Cardiac muscle cell (in vitro differentiated cells and primary cell): ENCODE measurements at regions not wholly inside any gene's neighbourhood (a gene's known extent, or its start where the extent isn't known, plus 50 kb on each side); places are given as distances from the start of the nearest gene placed in this dataset.
"Not testable (repeated sequence)": the region's sequence is repeated elsewhere in the genome, so short reads cannot be mapped to it uniquely, and the experiment has no call there.

Experiments
- DNase-seq, 2 donors: peaks; one replicate each; pipeline versions ENCODE4 v3.0.0 to v3.0.0-alpha.2; 2010 to 2017; ENCODE audit warnings: low read depth in 1 of 2, low spot score in 1 of 2
- H3K27ac ChIP-seq: fragments of 200-600 bp; sonication (generic); 2 replicates; pipeline ENCODE4 v1.5.1; 2016
- H3K27me3 ChIP-seq: fragments of 200-600 bp; sonication (generic); 2 replicates; pipeline ENCODE4 v1.6.0; 2016; ENCODE audit warnings: control low read depth
- H3K36me3 ChIP-seq: fragments of 200-600 bp; sonication (generic); 2 replicates; pipeline ENCODE4 v1.5.1; 2016; ENCODE audit warnings: control low read depth
- H3K4me1 ChIP-seq: fragments of 200-600 bp; sonication (generic); 2 replicates; pipeline ENCODE4 v1.8.1; 2017; ENCODE audit warnings: low read depth, mild to moderate bottlenecking, mixed run types
- H3K4me3 ChIP-seq: fragments of 200-600 bp; sonication (generic); 2 replicates; pipeline ENCODE4 v1.5.1; 2016; ENCODE audit warnings: mild to moderate bottlenecking
- H3K9me3 ChIP-seq: fragments of 200-600 bp; sonication (generic); 2 replicates; pipeline ENCODE4 v1.5.1; 2017; ENCODE audit warnings: low read depth, mild to moderate bottlenecking, control low read depth
- TF ChIP-seq, protein P1 (sequence below): IDR thresholded peaks from 2 replicates; pipeline ENCODE4 v1.5.1; 2012; ENCODE audit warnings: low read depth, mild to moderate bottlenecking, low read length

DNA sequence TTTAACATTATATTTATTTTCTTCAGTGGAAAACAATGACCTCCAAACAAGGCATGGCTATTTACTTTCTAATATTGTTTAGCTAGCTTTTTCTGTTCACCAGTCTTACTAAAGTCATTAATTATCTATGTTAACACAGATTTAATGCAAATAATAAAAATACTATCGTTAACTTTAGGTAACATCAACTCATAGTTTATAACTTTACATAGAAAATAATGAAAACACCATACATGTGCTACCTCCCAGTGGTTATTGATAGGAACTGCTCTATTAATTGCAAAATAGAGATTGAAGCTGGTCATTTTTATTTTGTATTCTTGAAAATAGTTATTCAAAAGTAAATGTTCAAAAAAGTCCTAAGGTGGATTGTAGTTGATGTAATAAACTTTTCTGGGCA lies 78.3 kb upstream of the HCN1 start:
- DNase-seq, result peak in 1 of 2 donors; percentile 12
- no peaks in the 10 kb centered on the region for H3K27me3 ChIP-seq
- no peaks in the 10 kb centered on the region for H3K36me3 ChIP-seq
- no peak overlapping the region for H3K4me3 ChIP-seq
- H3K9me3 ChIP-seq, result no peaks in the 10 kb centered on the region
- peaks cover 22% of the 10 kb centered on the region for H3K4me1 ChIP-seq
- TF ChIP-seq, protein P1, sequence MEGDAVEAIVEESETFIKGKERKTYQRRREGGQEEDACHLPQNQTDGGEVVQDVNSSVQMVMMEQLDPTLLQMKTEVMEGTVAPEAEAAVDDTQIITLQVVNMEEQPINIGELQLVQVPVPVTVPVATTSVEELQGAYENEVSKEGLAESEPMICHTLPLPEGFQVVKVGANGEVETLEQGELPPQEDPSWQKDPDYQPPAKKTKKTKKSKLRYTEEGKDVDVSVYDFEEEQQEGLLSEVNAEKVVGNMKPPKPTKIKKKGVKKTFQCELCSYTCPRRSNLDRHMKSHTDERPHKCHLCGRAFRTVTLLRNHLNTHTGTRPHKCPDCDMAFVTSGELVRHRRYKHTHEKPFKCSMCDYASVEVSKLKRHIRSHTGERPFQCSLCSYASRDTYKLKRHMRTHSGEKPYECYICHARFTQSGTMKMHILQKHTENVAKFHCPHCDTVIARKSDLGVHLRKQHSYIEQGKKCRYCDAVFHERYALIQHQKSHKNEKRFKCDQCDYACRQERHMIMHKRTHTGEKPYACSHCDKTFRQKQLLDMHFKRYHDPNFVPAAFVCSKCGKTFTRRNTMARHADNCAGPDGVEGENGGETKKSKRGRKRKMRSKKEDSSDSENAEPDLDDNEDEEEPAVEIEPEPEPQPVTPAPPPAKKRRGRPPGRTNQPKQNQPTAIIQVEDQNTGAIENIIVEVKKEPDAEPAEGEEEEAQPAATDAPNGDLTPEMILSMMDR, result no peak
- H3K27ac ChIP-seq, result no peak overlapping the region

DNA sequence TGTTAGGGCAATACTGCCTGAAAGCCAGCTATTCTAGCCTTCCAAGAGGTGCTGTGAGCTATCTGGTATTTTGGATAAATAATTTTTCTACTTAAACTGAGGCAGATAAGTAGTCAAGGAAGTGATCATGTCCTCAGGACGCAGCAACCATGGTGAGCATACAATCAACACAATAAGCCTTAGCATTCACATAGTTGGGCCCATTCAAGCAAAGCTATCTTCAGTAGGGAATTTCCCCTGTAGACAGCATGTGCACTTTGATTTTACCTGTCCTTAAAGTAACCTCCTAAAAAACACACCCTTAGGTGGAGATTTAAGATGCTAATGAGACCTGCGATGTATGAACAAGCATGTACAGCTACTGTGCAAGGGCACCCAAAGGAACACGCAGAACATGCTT lies 76.2 kb upstream of the HCN1 start:
- TF ChIP-seq, protein P1, result no peak
- Histone ChIP-seq H3K36me3 (no peaks in the 10 kb centered on the region), H3K4me3 (no peak overlapping the region), H3K4me1 (peaks cover 19% of the 10 kb centered on the region), H3K9me3 (no peaks in the 10 kb centered on the region), H3K27me3 (no peaks in the 10 kb centered on the region), H3K27ac (no peak overlapping the region)
- no peak for DNase-seq

DNA sequence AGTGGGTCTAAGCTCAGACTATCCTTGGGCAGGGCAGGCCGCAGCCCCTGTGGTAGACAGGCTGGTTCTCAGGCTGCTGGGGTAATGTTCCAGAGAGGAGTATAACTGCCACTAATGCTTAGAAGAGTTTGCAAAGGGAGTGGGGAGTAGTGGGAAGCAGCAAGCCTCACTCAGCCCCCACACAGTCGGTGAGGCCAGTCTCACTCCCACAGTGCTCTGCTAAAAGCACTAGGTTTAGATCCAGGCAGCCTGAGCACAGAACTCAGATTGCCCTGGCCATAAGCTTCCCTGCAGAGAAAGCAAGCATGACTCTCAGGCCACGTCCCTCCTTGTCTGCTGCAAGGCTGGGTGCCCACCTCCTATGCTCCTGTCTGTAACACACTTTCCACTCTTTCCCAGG lies 69.4 kb upstream of the HCN1 start:
- DNase-seq, result no peak
- Histone ChIP-seq H3K27me3 (no peaks in the 10 kb centered on the region), H3K27ac (no peak overlapping the region), H3K4me3 (no peak overlapping the region), H3K4me1 (no peaks in the 10 kb centered on the region), H3K9me3 (no peaks in the 10 kb centered on the region), H3K36me3 (no peaks in the 10 kb centered on the region)
- TF ChIP-seq, protein P1, result no peak

DNA sequence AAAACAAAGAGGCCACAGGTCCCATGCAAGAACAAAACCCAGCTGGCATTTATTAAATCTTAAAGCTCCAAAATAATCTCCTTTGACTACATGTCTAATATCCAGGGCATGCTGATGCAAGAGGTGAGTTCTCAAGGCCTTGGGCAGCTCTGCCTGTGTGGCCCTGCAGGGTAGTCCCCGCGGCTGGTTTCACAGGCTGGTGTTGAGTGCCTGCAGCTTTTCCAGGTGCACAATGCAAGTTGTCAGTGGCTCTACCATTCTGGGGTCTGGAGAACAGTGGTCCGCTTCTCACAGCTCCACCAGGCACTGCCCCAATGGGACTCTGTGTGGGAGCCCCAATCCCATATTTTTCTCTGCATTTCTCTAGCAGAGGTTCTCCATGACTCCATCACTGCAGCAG lies 54.4 kb upstream of the HCN1 start:
- TF ChIP-seq, protein P1, result no peak
- Histone ChIP-seq H3K27me3 (no peaks in the 10 kb centered on the region), H3K27ac (no peak overlapping the region), H3K4me1 (no peaks in the 10 kb centered on the region), H3K9me3 (no peaks in the 10 kb centered on the region), H3K36me3 (no peaks in the 10 kb centered on the region), H3K4me3 (no peak overlapping the region)
- DNase-seq, result no peak

DNA sequence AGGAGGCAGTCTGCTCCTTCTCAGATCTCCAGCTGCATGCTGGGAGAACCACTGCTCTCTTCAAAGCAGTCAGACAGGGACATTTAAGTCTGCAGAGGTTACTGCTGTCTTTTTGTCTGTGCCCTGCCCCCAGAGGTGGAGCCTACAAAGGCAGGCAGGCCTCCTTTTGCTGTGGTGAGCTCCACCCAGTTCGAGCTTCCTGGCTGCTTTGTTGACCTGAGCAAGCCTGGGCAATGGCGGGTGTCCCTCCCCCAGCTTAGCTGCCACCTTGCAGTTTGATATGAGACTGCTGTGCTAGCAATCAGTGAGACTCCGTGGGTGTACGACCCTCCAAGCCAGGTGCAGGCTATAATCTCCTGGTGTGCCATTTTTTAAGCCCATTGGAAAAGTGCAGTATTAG lies 52.3 kb upstream of the HCN1 start:
- H3K36me3 ChIP-seq, H3K4me3 ChIP-seq, H3K4me1 ChIP-seq, H3K9me3 ChIP-seq, H3K27me3 ChIP-seq, H3K27ac ChIP-seq, DNase-seq: not testable (repeated sequence)
